GM23338 (cell line): ENCODE measurements at regions not wholly inside any gene's neighbourhood (a gene's known extent, or its start where the extent isn't known, plus 50 kb on each side); places are given as distances from the start of the nearest gene placed in this dataset.
"Not testable (repeated sequence)": the region's sequence is repeated elsewhere in the genome, so short reads cannot be mapped to it uniquely, and the experiment has no call there.

Experiments
- CREB1 ChIP-seq: fragments of 250-450 bp; sonication (Bioruptor Pico); IDR thresholded peaks from 2 replicates; pipeline ENCODE4 v1.5.0; 2020; ENCODE audit warnings: low read depth, mild to moderate bottlenecking, moderate library complexity
- EZH2 ChIP-seq: fragments of 200-600 bp; sonication (generic); IDR thresholded peaks from one replicate; pipeline ENCODE4 v1.8.0; 2017; ENCODE audit warnings: antibody characterized with exemption, mild to moderate bottlenecking, low read depth; ENCODE audit not compliant: unreplicated experiment
- EZH2phosphoT487 ChIP-seq: fragments of 200-600 bp; sonication (generic); IDR thresholded peaks from one replicate; pipeline ENCODE4 v1.8.1; 2018; ENCODE audit warnings: antibody characterized with exemption; ENCODE audit not compliant: unreplicated experiment
- JUNB ChIP-seq: IDR thresholded peaks from one replicate; pipeline ENCODE4 v1.6.1; 2016; ENCODE audit warnings: antibody characterized with exemption; ENCODE audit not compliant: unreplicated experiment
- POLR2AphosphoS5 ChIP-seq: IDR thresholded peaks from 2 replicates; pipeline ENCODE4 v1.6.1; 2016; ENCODE audit warnings: antibody characterized with exemption, low read depth
- ZNF114 ChIP-seq: fragments of 250-450 bp; sonication (Bioruptor Pico); IDR thresholded peaks from 2 replicates; pipeline ENCODE4 v1.5.0; 2020; ENCODE audit warnings: mild to moderate bottlenecking, moderate library complexity
- ZNF331 ChIP-seq: fragments of 250-450 bp; sonication (Bioruptor Pico); IDR thresholded peaks from 2 replicates; pipeline ENCODE4 v1.5.0; 2020; ENCODE audit warnings: low read depth, mild to moderate bottlenecking, moderate library complexity
- TF ChIP-seq, protein P1 (sequence below), 2 experiments: fragments of 200-600 bp in 1 of 2; sonication (generic) in 1 of 2; conservative IDR thresholded peaks; 2 replicates each; pipeline versions ENCODE4 v1.5.1 to v1.6.1; 2016 to 2017; ENCODE audit warnings: antibody characterized with exemption in 2 of 2, low read depth in 2 of 2, mild to moderate bottlenecking in 2 of 2, moderate library complexity in 1 of 2
- TF ChIP-seq, protein P2 (sequence below): IDR thresholded peaks from one replicate; pipeline ENCODE4 v1.6.1; 2018; ENCODE audit warnings: antibody characterized with exemption; ENCODE audit not compliant: unreplicated experiment

DNA sequence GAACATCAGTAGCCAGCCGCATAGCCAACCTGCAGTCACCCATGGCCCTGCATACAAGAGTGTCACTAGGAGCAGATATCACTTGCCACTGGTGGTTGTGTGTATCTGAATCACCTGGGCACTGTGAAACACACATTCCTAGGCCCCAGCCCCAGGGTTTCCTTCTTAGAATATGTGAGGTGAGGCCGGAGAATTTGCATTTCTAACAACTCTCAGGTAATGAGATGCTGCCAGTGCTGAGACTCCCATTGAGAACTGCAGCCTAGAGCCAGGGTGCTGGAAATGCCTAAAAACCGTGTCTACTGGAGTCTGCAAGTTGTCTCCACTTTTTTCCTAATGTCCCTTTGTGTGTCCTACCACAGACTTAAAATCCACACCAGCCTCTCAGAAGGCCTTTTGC lies 232.0 kb upstream of the PLGLB2 start:
- TF ChIP-seq, protein P1, sequence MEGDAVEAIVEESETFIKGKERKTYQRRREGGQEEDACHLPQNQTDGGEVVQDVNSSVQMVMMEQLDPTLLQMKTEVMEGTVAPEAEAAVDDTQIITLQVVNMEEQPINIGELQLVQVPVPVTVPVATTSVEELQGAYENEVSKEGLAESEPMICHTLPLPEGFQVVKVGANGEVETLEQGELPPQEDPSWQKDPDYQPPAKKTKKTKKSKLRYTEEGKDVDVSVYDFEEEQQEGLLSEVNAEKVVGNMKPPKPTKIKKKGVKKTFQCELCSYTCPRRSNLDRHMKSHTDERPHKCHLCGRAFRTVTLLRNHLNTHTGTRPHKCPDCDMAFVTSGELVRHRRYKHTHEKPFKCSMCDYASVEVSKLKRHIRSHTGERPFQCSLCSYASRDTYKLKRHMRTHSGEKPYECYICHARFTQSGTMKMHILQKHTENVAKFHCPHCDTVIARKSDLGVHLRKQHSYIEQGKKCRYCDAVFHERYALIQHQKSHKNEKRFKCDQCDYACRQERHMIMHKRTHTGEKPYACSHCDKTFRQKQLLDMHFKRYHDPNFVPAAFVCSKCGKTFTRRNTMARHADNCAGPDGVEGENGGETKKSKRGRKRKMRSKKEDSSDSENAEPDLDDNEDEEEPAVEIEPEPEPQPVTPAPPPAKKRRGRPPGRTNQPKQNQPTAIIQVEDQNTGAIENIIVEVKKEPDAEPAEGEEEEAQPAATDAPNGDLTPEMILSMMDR (conservative IDR thresholded peaks at IDR 0.05; ENCODE audit: low read depth in 2 of 2), result not testable (repeated sequence)
- TF ChIP-seq EZH2; POLR2AphosphoS5; ZNF331 (CRISPR knock-in tag); EZH2phosphoT487; ZNF114 (CRISPR knock-in tag); JUNB; CREB1 (CRISPR knock-in tag): not testable (repeated sequence)
- TF ChIP-seq, protein P2, sequence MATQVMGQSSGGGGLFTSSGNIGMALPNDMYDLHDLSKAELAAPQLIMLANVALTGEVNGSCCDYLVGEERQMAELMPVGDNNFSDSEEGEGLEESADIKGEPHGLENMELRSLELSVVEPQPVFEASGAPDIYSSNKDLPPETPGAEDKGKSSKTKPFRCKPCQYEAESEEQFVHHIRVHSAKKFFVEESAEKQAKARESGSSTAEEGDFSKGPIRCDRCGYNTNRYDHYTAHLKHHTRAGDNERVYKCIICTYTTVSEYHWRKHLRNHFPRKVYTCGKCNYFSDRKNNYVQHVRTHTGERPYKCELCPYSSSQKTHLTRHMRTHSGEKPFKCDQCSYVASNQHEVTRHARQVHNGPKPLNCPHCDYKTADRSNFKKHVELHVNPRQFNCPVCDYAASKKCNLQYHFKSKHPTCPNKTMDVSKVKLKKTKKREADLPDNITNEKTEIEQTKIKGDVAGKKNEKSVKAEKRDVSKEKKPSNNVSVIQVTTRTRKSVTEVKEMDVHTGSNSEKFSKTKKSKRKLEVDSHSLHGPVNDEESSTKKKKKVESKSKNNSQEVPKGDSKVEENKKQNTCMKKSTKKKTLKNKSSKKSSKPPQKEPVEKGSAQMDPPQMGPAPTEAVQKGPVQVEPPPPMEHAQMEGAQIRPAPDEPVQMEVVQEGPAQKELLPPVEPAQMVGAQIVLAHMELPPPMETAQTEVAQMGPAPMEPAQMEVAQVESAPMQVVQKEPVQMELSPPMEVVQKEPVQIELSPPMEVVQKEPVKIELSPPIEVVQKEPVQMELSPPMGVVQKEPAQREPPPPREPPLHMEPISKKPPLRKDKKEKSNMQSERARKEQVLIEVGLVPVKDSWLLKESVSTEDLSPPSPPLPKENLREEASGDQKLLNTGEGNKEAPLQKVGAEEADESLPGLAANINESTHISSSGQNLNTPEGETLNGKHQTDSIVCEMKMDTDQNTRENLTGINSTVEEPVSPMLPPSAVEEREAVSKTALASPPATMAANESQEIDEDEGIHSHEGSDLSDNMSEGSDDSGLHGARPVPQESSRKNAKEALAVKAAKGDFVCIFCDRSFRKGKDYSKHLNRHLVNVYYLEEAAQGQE, result not testable (repeated sequence)
